Keratinocyte (primary cell): ENCODE measurements at regions not wholly inside any gene's neighbourhood (a gene's known extent, or its start where the extent isn't known, plus 50 kb on each side); places are given as distances from the start of the nearest gene placed in this dataset.

Source experiments
- DNase-seq: peaks from one replicate; pipeline ENCODE4 v3.0.0-alpha.2; 2011; ENCODE audit warnings: low read depth, missing footprints, low spot score
- FAIRE-seq: peaks from 2 replicates; lab custom pipeline; 2011; peaks lifted over from hg19 to GRCh38; lab: Jason Lieb, UNC
- H2AFZ ChIP-seq: 2 replicates; pipeline ENCODE4 v1.6.0; 2012; ENCODE audit warnings: low read length, control low read depth, inconsistent platforms; ENCODE audit not compliant: control insufficient read depth
- H3K27ac ChIP-seq: 2 replicates; pipeline ENCODE4 v1.5.1; 2011; ENCODE audit warnings: low read length; ENCODE audit not compliant: control insufficient read depth, insufficient read depth
- H3K27me3 ChIP-seq: 3 replicates; pipeline ENCODE4 v1.6.0; 2011; ENCODE audit warnings: low read length; ENCODE audit not compliant: control insufficient read depth, insufficient read depth; ENCODE audit errors: extremely low read depth
- H3K36me3 ChIP-seq, 2 experiments: 2 replicates in 1 of 2; 3 replicates in 1 of 2; pipeline ENCODE4 v1.5.1; 2011; ENCODE audit warnings: low read length in 2 of 2, mild to moderate bottlenecking in 1 of 2; ENCODE audit not compliant: control insufficient read depth in 2 of 2, insufficient read depth in 2 of 2; ENCODE audit errors: extremely low read depth in 1 of 2
- H3K4me1 ChIP-seq: 3 replicates; pipeline ENCODE4 v1.5.1; 2011; ENCODE audit warnings: low read length; ENCODE audit not compliant: control insufficient read depth, insufficient read depth; ENCODE audit errors: extremely low read depth
- H3K4me2 ChIP-seq: 3 replicates; pipeline ENCODE4 v1.6.0; 2011; ENCODE audit warnings: low read depth, low read length; ENCODE audit not compliant: control insufficient read depth, insufficient read depth; ENCODE audit errors: extremely low read depth
- H3K4me3 ChIP-seq, 3 experiments: fragments of 200-600 bp in 1 of 3; sonication (generic) in 1 of 3; 2 replicates in 2 of 3; 3 replicates in 1 of 3; pipeline ENCODE4 v1.5.1; 2011 to 2016; ENCODE audit warnings: low read length in 3 of 3, mild to moderate bottlenecking in 3 of 3, control low read depth in 2 of 3, inconsistent platforms in 1 of 3, low read depth in 1 of 3, mixed read lengths in 1 of 3, mixed run types in 1 of 3, moderate library complexity in 1 of 3; ENCODE audit not compliant: control insufficient read depth in 2 of 3, insufficient read depth in 2 of 3; ENCODE audit errors: extremely low read depth in 1 of 3
- H3K79me2 ChIP-seq: 2 replicates; pipeline ENCODE4 v1.6.0; 2012; ENCODE audit warnings: low read length; ENCODE audit not compliant: control insufficient read depth, insufficient read depth
- H3K9ac ChIP-seq: 3 replicates; pipeline ENCODE4 v1.6.0; 2011; ENCODE audit warnings: low read length; ENCODE audit not compliant: control insufficient read depth, insufficient read depth; ENCODE audit errors: extremely low read depth
- H3K9me1 ChIP-seq: 3 replicates; pipeline ENCODE4 v1.6.0; 2011; ENCODE audit warnings: low read length; ENCODE audit not compliant: control insufficient read depth, insufficient read depth; ENCODE audit errors: extremely low read depth
- H3K9me3 ChIP-seq: 2 replicates; pipeline ENCODE4 v1.5.1; 2012; ENCODE audit warnings: low read depth, low read length; ENCODE audit not compliant: control insufficient read depth
- H4K20me1 ChIP-seq: 3 replicates; pipeline ENCODE4 v1.6.0; 2011; ENCODE audit warnings: low read length; ENCODE audit not compliant: control insufficient read depth, insufficient read depth; ENCODE audit errors: extremely low read depth
- EZH2 ChIP-seq: IDR thresholded peaks from one replicate; pipeline ENCODE4 v1.6.1; 2012; ENCODE audit warnings: inconsistent platforms, mild to moderate bottlenecking, low read length, moderate library complexity
- dilution Hi-C: fragments of 300-500 bp; cut with MboI; formaldehyde crosslinking; loops from one replicate; pipeline ENCODE4 v1.7.0; 2020; ENCODE audit warnings: low sequenced_read_pairs; ENCODE audit not compliant: extremely low pct_ligation_motif_present
- TF ChIP-seq, protein P1 (sequence below), 3 experiments: IDR thresholded peaks in 1 of 3; conservative IDR thresholded peaks in 1 of 3; optimal IDR thresholded peaks in 1 of 3; 2 replicates in 2 of 3; 3 replicates in 1 of 3; pipeline versions ENCODE3 to v1.5.1; 2011; ENCODE audit warnings: low read length in 3 of 3, mild to moderate bottlenecking in 3 of 3, moderate library complexity in 2 of 3, control low read depth in 1 of 3, inconsistent platforms in 1 of 3; ENCODE audit not compliant: insufficient read depth in 2 of 3; ENCODE audit errors: extremely low read depth in 1 of 3

DNA sequence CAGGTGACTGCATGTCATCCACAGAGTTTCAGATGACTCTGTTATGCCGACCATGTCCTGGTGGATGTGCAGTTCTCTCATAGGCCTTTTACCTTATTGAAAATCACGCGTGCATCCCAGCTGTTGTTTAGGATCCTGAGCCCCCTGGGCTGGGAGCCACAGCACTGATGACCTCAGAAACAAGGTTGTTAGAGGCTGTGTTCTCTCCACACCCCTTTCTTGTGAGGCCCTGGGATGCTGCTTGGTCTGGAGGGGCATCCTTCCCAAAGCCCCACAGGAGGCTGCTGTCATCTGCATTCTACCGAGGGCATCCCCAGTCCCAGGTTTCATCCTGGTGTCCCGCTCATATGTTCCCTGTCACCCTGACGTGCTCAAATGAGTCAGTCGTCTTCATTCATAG is 76.5 kb upstream of the IRX4 start:
- Histone ChIP-seq H3K79me2 (no peaks in the 10 kb centered on the region), H4K20me1 (no peaks in the 10 kb centered on the region), H3K9ac (no peak overlapping the region), H3K9me1 (no peaks in the 10 kb centered on the region), H3K4me3 (no peak overlapping the region), H3K27ac (no peak overlapping the region), H3K27me3 (no peaks in the 10 kb centered on the region), H3K9me3 (no peaks in the 10 kb centered on the region), H3K36me3 (peaks cover 0 to 4% of the 10 kb centered on the region in 2 experiments), H3K4me2 (no peak overlapping the region), H2AFZ (no peak overlapping the region), H3K4me1 (peaks cover 16% of the 10 kb centered on the region)
- dilution Hi-C loops = no loop called here
- TF ChIP-seq EZH2 = no peak
- TF ChIP-seq, protein P1, sequence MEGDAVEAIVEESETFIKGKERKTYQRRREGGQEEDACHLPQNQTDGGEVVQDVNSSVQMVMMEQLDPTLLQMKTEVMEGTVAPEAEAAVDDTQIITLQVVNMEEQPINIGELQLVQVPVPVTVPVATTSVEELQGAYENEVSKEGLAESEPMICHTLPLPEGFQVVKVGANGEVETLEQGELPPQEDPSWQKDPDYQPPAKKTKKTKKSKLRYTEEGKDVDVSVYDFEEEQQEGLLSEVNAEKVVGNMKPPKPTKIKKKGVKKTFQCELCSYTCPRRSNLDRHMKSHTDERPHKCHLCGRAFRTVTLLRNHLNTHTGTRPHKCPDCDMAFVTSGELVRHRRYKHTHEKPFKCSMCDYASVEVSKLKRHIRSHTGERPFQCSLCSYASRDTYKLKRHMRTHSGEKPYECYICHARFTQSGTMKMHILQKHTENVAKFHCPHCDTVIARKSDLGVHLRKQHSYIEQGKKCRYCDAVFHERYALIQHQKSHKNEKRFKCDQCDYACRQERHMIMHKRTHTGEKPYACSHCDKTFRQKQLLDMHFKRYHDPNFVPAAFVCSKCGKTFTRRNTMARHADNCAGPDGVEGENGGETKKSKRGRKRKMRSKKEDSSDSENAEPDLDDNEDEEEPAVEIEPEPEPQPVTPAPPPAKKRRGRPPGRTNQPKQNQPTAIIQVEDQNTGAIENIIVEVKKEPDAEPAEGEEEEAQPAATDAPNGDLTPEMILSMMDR (optimal IDR thresholded peaks at IDR 0.05 in 1 of 3, IDR thresholded peaks at IDR 0.05 in 1 of 3, conservative IDR thresholded peaks at IDR 0.05 in 1 of 3; ENCODE audit: extremely low read depth in 1 of 3, insufficient read depth in 2 of 3, low read length in 3 of 3) = no peak
- DNase-seq = no peak
- no peak for FAIRE-seq

DNA sequence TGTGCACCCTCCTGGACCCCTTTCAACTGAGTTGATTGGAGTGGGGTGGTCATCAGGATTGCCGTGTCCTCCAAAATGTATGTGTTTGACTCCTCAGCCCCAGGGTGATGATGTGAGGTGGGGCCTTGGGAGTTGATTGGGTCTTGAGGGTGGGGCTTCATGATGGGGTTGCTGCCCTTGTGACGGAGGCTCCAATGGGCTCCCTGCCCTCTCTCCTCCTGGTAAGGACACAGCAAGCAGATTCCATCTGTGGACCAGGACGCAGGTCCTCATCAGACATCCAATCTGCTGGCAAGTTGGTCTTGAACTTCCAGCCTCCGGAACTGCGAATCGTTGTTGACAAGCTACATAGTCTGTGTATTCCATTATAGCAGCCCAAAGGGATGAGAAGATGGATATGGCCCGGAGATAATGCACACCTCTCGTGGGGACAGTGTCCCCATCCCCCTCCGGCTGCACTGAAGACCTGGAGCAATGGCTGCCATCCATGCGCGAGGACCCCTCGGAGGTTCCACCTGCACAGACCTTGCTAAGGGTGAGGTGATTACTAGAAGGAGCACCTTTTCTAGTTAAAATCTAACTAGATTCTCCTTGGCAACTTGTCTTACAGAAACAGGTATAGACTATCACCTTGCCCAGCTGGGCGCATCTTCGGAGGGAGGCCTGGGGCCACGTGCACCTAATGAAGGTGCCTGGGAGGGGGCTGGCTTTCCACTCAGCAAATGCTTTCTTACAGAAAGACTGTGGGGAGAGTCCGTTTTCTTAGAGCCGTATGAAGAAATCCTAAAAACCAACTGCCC is 75.7 kb upstream of the IRX4 start:
- H3K27me3 ChIP-seq = no peaks in the 10 kb centered on the region
- peaks cover 13% of the 10 kb centered on the region for H3K4me1 ChIP-seq
- H3K27ac ChIP-seq = no peak overlapping the region
- H2AFZ ChIP-seq = no peak overlapping the region
- H3K9me1 ChIP-seq = no peaks in the 10 kb centered on the region
- H3K9ac ChIP-seq = no peak overlapping the region
- H4K20me1 ChIP-seq = no peaks in the 10 kb centered on the region
- peaks cover 0 to 4% of the 10 kb centered on the region in 2 experiments for H3K36me3 ChIP-seq
- DNase-seq = no peak
- no peak for FAIRE-seq
- no peak overlapping the region for H3K4me3 ChIP-seq
- dilution Hi-C loops = no loop called here
- TF ChIP-seq, protein P1 (optimal IDR thresholded peaks at IDR 0.05 in 1 of 3, IDR thresholded peaks at IDR 0.05 in 1 of 3, conservative IDR thresholded peaks at IDR 0.05 in 1 of 3; ENCODE audit: extremely low read depth in 1 of 3, insufficient read depth in 2 of 3, low read length in 3 of 3) = no peak
- no peak for TF ChIP-seq EZH2
- no peak overlapping the region for H3K4me2 ChIP-seq
- no peaks in the 10 kb centered on the region for H3K79me2 ChIP-seq
- H3K9me3 ChIP-seq = no peaks in the 10 kb centered on the region
